ENCODE measurements at regions not wholly inside any gene's neighbourhood (a gene's known extent, or its start where the extent isn't known, plus 50 kb on each side); places are given as distances from the start of the nearest gene placed in this dataset.

DNA sequence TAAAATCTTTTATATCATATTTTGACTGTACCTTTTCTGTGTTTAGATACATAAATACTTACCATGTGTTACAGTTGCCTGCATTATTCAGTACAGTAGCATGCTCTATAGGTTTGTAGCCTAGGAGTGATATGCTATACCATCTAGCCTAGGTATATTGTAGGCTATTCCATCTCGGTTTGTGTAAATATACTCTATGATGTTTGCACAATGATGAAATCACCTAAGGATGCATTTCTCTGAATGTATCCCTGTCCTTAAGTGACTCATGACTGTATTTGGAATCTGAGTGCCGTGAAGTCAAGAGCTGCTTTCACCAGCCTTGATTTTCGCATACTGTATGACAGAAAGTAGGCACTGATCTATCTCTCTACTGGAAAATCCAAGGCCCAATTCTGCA is 129.9 kb downstream of the UTRN start:
- H3K27ac ChIP-seq (ENCODE audit: low read length): peak overlapping the region; percentile 30
- ChIA-PET POLR2A (no interaction called here), CTCF (no interaction called here)
- H3K4me3 ChIP-seq (ENCODE audit: low read depth in 2 of 2, low read length in 2 of 2): no peak overlapping the region
- intact Hi-C loops (cut with micrococcal nuclease; ENCODE audit: unreplicated experiment): no loop called here
- no peak for TF ChIP-seq POLR2AphosphoS5 (IDR thresholded peaks at IDR 0.05; ENCODE audit: low read depth, low read length)
- TF ChIP-seq, protein P1, sequence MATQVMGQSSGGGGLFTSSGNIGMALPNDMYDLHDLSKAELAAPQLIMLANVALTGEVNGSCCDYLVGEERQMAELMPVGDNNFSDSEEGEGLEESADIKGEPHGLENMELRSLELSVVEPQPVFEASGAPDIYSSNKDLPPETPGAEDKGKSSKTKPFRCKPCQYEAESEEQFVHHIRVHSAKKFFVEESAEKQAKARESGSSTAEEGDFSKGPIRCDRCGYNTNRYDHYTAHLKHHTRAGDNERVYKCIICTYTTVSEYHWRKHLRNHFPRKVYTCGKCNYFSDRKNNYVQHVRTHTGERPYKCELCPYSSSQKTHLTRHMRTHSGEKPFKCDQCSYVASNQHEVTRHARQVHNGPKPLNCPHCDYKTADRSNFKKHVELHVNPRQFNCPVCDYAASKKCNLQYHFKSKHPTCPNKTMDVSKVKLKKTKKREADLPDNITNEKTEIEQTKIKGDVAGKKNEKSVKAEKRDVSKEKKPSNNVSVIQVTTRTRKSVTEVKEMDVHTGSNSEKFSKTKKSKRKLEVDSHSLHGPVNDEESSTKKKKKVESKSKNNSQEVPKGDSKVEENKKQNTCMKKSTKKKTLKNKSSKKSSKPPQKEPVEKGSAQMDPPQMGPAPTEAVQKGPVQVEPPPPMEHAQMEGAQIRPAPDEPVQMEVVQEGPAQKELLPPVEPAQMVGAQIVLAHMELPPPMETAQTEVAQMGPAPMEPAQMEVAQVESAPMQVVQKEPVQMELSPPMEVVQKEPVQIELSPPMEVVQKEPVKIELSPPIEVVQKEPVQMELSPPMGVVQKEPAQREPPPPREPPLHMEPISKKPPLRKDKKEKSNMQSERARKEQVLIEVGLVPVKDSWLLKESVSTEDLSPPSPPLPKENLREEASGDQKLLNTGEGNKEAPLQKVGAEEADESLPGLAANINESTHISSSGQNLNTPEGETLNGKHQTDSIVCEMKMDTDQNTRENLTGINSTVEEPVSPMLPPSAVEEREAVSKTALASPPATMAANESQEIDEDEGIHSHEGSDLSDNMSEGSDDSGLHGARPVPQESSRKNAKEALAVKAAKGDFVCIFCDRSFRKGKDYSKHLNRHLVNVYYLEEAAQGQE (IDR thresholded peaks at IDR 0.05; ENCODE audit: insufficient read depth in 1 of 2, low read depth in 2 of 2, low read length in 1 of 2): no peak
- no peak for TF ChIP-seq SIN3A (IDR thresholded peaks at IDR 0.05; ENCODE audit: borderline replicate concordance, insufficient read depth, low read depth, low read length)
- TF ChIP-seq, protein P2, sequence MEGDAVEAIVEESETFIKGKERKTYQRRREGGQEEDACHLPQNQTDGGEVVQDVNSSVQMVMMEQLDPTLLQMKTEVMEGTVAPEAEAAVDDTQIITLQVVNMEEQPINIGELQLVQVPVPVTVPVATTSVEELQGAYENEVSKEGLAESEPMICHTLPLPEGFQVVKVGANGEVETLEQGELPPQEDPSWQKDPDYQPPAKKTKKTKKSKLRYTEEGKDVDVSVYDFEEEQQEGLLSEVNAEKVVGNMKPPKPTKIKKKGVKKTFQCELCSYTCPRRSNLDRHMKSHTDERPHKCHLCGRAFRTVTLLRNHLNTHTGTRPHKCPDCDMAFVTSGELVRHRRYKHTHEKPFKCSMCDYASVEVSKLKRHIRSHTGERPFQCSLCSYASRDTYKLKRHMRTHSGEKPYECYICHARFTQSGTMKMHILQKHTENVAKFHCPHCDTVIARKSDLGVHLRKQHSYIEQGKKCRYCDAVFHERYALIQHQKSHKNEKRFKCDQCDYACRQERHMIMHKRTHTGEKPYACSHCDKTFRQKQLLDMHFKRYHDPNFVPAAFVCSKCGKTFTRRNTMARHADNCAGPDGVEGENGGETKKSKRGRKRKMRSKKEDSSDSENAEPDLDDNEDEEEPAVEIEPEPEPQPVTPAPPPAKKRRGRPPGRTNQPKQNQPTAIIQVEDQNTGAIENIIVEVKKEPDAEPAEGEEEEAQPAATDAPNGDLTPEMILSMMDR (IDR thresholded peaks at IDR 0.05): no peak
- TF ChIP-seq TCF7L2 (IDR thresholded peaks at IDR 0.05; ENCODE audit: low read depth, low read length): no peak
- H3K36me3 ChIP-seq (ENCODE audit: control insufficient read depth, insufficient read depth, low read length): no peaks in the 10 kb centered on the region
- no peaks in the 10 kb centered on the region for H3K9me3 ChIP-seq (ENCODE audit: control insufficient read depth, insufficient read depth, low read depth, low read length)
- peak; percentile 85 for DNase-seq (ENCODE audit: low read depth, low spot score)
- BruUV-seq (replicated peaks): no TSS peak
- no peaks in the 10 kb centered on the region for H3K27me3 ChIP-seq (ENCODE audit: control insufficient read depth, insufficient read depth, low read length)
- ATAC-seq: peak; percentile 89
- in situ Hi-C loops (cut with HindIII; ENCODE audit: low pct_unique_long_range_greater_than_20kb, low sequenced_read_pairs): no loop called here
- H3K4me1 ChIP-seq (ENCODE audit: control insufficient read depth, insufficient read depth, low read length): peaks cover 55% of the 10 kb centered on the region

DNA sequence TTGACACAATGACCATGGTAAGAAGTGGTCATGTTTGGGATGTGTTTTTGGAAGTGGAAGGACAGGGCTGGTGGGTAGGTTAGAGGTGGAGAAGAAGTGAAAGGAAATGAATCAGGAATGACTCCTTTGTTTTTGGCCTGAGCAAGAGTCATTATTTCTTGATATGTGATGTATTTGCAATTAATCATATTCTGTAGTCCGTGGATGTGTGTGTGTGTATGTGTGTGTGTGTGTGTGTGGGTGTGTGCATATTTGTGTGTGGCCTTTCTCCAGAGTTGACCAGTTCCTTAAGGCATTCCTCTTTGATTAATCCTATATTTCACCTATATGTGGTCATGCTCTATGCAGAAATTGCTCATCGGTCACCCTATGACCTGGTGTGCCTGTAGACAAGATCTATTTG is 130.7 kb downstream of the UTRN start:
- POLR2A ChIA-PET: no interaction called here
- in situ Hi-C loops (cut with HindIII; ENCODE audit: low pct_unique_long_range_greater_than_20kb, low sequenced_read_pairs): no loop called here

More for the DNA sequence above, 130.7 kb downstream of the UTRN start:
- ATAC-seq: peak; percentile 59
- Histone ChIP-seq H3K9me3 (ENCODE audit: control insufficient read depth, insufficient read depth, low read depth, low read length) (no peaks in the 10 kb centered on the region), H3K4me1 (ENCODE audit: control insufficient read depth, insufficient read depth, low read length) (peaks cover 54% of the 10 kb centered on the region), H3K27ac (ENCODE audit: low read length) (peak overlapping the region; percentile 2), H3K36me3 (ENCODE audit: control insufficient read depth, insufficient read depth, low read length) (no peaks in the 10 kb centered on the region), H3K4me3 (ENCODE audit: low read depth in 2 of 2, low read length in 2 of 2) (peak overlapping the region in 1 of 2 experiments; percentile 17; a peak in 1 of 4 replicates), H3K27me3 (ENCODE audit: control insufficient read depth, insufficient read depth, low read length) (no peaks in the 10 kb centered on the region)
- TF ChIP-seq, protein P1 (IDR thresholded peaks at IDR 0.05; ENCODE audit: insufficient read depth in 1 of 2, low read depth in 2 of 2, low read length in 1 of 2): no peak
- no peak for TF ChIP-seq SIN3A (IDR thresholded peaks at IDR 0.05; ENCODE audit: borderline replicate concordance, insufficient read depth, low read depth, low read length)
- TF ChIP-seq, protein P2 (IDR thresholded peaks at IDR 0.05): no peak
- no peak for TF ChIP-seq TCF7L2 (IDR thresholded peaks at IDR 0.05; ENCODE audit: low read depth, low read length)
- TF ChIP-seq POLR2AphosphoS5 (IDR thresholded peaks at IDR 0.05; ENCODE audit: low read depth, low read length): no peak
- intact Hi-C loops (cut with micrococcal nuclease; ENCODE audit: unreplicated experiment): no loop called here
- peak; percentile 95 for DNase-seq (ENCODE audit: low read depth, low spot score)
- BruUV-seq (replicated peaks): no TSS peak
- CTCF ChIA-PET: no interaction called here
